SK-N-SH (cell line): ENCODE measurements at regions not wholly inside any gene's neighbourhood (a gene's known extent, or its start where the extent isn't known, plus 50 kb on each side); places are given as distances from the start of the nearest gene placed in this dataset.

Experiments used
- EZH2phosphoT487 ChIP-seq: fragments of 200-600 bp; sonication (generic); IDR thresholded peaks from 2 replicates; pipeline ENCODE4 v1.6.1; 2017; ENCODE audit warnings: low read depth, mixed run types, mild to moderate bottlenecking, antibody characterized with exemption, moderate library complexity, borderline replicate concordance
- TF ChIP-seq, protein P1 (sequence below): fragments of 200-600 bp; sonication (generic); IDR thresholded peaks from 2 replicates; pipeline ENCODE4 v1.6.1; 2017; ENCODE audit warnings: antibody characterized with exemption, mild to moderate bottlenecking, moderate library complexity

DNA sequence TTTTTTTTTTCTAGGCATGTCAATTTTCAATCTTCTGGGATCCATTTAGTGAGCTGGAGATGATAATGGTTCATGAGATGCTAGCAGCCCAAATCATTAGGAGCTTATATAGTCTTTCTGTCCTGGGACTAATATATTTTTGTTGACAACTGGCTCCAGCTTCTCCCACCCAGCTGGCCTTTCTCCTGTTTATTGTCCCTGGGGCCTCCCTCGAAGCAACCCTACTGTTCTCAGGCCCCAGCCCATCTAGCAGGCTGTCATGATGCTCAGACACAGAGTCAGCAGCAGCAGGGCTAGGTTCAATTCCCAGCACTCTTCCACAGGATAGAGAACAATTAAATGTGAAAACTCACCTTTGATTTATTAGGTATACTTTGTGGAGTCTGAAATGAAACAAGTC lies 127.6 kb upstream of the MID1 start:
- TF ChIP-seq, protein P1, sequence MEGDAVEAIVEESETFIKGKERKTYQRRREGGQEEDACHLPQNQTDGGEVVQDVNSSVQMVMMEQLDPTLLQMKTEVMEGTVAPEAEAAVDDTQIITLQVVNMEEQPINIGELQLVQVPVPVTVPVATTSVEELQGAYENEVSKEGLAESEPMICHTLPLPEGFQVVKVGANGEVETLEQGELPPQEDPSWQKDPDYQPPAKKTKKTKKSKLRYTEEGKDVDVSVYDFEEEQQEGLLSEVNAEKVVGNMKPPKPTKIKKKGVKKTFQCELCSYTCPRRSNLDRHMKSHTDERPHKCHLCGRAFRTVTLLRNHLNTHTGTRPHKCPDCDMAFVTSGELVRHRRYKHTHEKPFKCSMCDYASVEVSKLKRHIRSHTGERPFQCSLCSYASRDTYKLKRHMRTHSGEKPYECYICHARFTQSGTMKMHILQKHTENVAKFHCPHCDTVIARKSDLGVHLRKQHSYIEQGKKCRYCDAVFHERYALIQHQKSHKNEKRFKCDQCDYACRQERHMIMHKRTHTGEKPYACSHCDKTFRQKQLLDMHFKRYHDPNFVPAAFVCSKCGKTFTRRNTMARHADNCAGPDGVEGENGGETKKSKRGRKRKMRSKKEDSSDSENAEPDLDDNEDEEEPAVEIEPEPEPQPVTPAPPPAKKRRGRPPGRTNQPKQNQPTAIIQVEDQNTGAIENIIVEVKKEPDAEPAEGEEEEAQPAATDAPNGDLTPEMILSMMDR, result no peak
- no peak for TF ChIP-seq EZH2phosphoT487
